GM19438 (cell line): ENCODE measurements at regions not wholly inside any gene's neighbourhood (a gene's known extent, or its start where the extent isn't known, plus 50 kb on each side); places are given as distances from the start of the nearest gene placed in this dataset.
"Not testable (repeated sequence)": the region's sequence is repeated elsewhere in the genome, so short reads cannot be mapped to it uniquely, and the experiment has no call there.

Source experiments
- ATAC-seq: cut with Tn5 transposase; IDR thresholded peaks from one replicate; pipeline ENCODE4 v1.9.1; 2021; ENCODE audit warnings: low read depth; ENCODE audit not compliant: unreplicated experiment

GRCh38 chr12:131578828-131579470 is 131.9 kb upstream of the SFSWAP start:
- no peak for ATAC-seq

GRCh38 chr12:131583090-131583712 is 127.7 kb upstream of the SFSWAP start:
- ATAC-seq, result no peak

DNA sequence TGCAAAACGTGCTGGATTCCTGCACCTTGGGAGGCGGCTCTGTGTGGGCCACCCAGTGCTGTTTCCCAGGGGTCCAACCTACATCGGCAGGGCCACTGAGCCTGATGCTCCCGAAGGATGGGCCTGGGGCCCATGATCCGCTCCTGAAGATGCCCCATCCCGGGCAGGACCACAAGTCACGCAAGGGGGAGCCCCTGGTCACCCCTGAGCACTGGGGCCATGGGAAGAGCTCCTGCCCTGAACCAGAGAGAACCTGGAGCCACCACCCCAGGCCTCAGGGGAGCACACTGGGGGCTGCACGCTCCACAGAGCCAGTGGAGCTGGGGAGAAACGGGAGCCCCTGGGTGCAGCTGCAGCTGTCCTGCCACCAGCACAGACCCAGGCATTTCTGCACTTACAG is 124.6 kb upstream of the SFSWAP start:
- no peak for ATAC-seq

DNA sequence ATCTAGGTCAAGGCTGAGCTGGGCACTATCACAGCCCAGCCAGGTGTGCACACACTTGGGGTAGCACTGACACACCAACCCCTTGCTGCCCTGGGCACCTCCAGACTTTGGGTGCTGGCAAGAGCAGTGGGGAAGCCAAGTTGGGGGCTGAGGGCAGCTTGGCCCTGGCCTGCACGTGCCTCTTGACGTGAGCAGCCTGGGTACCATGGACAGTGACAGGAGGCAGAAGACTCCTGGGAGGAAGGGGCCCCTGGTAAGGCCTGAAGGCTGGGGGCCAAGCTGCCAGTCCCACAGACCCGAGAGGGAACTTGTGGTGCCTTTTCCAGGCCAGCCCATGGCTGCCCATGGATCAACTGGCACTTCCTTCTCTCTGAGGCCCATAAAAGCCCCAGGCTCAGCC is 124.1 kb upstream of the SFSWAP start:
- no peak for ATAC-seq

- ATAC-seq, result no peak
Observed at GRCh38 chr12:131587565-131587964, 123.3 kb upstream of the SFSWAP start.

- no peak for ATAC-seq
Observed at GRCh38 chr12:131589221-131589897, 121.5 kb upstream of the SFSWAP start.

DNA sequence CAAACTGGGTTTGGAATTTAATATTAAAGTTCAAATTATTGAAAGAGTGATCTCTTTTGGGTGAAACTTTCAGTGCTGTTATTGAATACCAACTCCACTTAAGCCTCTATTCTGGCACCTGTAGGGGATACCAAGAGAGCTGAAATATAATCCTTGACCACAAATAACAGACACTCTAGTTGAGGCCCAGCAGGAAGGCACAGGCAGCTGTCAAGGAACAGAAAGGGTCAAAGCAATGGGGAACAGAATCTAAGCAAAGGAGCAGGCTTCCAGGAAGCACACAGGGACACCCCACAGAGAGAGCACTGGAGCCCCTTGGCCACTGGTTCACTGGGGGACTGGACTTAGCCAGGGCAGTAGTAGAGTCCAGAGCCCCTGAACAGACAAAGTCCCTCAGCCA is 120.9 kb upstream of the SFSWAP start:
- ATAC-seq, result no peak

- no peak for ATAC-seq
Observed at GRCh38 chr12:131591136-131591535, 119.8 kb upstream of the SFSWAP start.

DNA sequence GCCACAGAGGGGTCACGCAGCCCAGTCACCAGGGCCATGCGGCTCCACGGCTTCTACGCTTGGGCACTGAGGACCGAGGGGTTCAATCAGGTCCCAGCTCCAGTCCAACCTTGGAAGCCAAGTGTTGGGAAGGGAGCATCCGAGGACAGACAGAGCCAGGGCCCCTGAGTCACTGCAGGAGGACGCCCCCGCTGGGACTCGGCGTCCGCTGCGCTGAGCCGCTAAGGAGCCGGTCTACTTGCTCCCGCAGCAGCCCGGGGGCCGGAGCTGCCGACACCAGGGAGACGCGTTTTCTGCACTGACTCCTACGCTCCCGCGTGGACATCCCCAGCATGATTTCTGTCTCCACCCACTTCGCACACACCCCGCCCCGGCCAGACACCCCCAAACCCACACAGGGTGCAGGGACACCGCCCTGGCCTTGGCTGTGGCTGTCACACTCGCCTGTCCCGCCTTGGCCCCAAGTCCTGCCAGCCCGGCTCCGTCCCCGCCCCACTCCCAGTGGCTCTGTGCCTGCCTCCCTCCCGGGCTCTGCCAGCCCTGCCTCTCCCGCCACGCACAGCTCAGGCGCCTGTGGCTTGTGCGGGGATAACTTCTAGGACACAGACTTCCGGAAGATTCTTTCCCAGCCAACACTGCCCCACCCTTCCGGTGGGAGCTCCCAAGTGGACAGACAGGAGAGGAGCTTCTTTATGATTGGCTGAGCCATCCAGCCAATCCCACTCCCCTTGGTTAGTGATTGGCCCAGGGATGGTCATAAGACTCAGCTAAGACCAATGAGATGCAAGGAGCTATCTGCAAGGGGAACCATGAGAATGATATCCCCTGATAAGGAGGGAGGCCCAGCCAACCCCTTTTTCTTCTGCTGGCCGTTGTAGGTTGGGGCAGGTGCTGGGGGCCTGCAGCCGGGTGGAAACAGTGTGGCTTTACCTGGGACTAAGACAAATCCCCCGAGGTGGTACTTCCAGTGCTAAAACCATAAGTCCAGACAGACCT is 118.9 kb upstream of the SFSWAP start:
- ATAC-seq, result no peak

DNA sequence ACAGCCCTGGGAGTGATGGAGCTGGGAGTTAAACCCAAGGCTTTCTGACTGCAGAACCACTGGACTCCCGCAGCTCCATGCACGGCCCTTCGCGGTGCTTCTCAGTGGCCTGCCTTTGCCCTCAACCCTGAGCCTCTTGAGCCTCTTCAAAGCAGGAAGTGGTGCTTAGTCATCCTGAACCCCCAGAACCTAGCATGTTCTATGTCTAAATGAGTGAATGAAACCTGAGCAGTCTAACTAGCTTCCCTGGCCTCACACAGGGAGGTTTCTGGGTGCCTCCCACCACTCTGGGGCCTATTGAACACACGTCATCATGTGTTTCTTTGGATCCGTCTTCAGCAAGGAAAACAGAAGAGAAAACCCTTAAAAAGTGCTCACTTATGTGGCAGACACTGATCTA is 117.9 kb upstream of the SFSWAP start:
- ATAC-seq, result peak; percentile 98

- no peak for ATAC-seq
Observed at GRCh38 chr12:131593406-131593805, 117.5 kb upstream of the SFSWAP start.

GRCh38 chr12:131596115-131596514 is 114.8 kb upstream of the SFSWAP start:
- no peak for ATAC-seq

- ATAC-seq, result no peak
Observed at GRCh38 chr12:131597333-131597732, 113.6 kb upstream of the SFSWAP start.

- no peak for ATAC-seq
Observed at GRCh38 chr12:131598717-131599116, 112.2 kb upstream of the SFSWAP start.

GRCh38 chr12:131599190-131600159 is 111.4 kb upstream of the SFSWAP start:
- ATAC-seq, result no peak

- no peak for ATAC-seq
Observed at GRCh38 chr12:131600160-131600532, 110.7 kb upstream of the SFSWAP start.

DNA sequence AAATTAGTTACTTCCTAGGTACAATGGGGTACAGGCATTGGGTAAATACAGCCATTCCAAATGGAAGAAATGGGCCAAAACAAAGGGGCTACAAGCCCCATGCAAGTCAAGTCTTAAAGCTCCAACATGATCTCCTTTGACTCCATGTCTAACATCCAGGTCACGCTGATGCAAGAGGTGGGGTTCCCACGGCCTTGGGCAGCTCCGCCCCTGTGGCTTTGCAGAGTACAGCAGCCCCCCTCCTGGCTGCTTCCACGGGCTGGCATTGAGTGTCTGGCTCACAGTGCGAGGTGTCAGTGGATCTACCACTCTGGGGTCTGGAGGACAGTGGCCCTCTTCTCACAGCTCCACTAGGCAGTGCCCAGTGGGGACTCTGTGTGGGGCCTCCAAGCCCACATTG is 109.4 kb upstream of the SFSWAP start:
- not testable (repeated sequence) for ATAC-seq

- no peak for ATAC-seq
Observed at GRCh38 chr12:131603106-131603938, 107.6 kb upstream of the SFSWAP start.
